Femur (tissue), 1 donor: ENCODE measurements at regions not wholly inside any gene's neighbourhood (a gene's known extent, or its start where the extent isn't known, plus 50 kb on each side); places are given as distances from the start of the nearest gene placed in this dataset.
"Not testable (repeated sequence)": the region's sequence is repeated elsewhere in the genome, so short reads cannot be mapped to it uniquely, and the experiment has no call there.

Experiments used
- DNase-seq: peaks from one replicate; pipeline ENCODE4 v3.0.0-alpha.2; 2017

DNA sequence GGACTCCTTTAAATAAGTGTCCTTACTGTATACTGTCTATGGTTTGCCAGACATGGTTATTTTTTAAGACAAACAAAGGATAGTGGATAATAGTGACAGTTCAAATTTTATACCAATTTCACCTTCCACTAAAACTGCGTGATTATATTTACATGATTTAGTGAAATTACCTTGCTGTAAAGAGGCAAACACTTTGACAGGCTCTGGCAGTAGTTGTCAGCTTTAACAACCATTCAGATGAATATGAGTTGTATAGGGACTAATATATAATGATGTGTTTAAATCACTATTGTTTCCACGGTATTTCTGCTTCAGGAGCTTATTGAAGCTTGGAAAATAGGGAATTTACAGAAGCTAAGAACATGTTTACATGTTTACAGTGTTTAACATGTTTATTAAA lies 1364.0 kb downstream of the FSCB start:
- no peak for DNase-seq

DNA sequence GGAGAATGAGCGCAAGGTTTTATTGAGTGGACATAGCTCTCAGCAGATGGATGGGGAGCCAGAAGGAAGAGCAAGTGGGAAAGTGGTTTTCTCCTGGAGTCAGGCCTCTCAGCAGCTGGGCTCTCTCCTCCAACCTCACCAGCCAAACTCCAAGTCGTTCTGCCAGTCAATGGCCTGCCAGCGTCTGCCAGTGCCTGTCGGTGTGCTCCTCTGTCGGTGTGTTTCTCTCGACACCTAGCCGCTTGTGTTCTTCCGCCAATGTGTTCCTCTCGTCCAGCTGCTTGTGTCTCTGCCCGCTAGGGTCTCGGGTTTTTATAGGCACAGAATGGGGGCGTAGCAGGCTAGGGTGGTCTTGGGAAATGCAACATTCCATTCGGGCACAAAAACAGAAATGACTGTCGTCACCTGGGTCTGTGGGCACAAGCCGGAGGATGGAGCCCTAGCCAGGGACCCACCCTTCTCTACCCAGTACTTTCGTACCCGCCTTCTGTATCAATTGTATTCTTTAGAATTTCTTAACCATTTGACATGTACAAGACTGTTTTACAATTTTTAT lies 1365.4 kb downstream of the FSCB start:
- no peak for DNase-seq

DNA sequence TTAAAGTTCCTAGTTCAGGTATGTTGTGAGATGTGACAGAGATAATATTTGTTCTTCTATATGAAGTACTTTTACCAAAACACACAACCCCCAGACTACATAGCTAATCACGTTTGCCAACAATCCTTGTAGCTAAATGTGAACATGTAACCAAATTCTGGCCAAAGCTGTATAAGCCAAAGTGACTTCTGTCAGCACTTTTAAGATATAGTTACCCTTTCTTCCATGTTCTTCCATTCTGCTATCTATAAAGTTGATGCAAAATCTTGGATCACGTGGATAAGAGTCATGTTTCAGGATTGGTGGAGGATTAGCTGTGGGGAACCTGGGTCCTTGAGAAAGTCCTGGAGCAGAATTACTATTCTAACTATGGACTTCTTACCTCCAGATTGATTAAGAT lies 1366.6 kb downstream of the FSCB start:
- no peak for DNase-seq

DNA sequence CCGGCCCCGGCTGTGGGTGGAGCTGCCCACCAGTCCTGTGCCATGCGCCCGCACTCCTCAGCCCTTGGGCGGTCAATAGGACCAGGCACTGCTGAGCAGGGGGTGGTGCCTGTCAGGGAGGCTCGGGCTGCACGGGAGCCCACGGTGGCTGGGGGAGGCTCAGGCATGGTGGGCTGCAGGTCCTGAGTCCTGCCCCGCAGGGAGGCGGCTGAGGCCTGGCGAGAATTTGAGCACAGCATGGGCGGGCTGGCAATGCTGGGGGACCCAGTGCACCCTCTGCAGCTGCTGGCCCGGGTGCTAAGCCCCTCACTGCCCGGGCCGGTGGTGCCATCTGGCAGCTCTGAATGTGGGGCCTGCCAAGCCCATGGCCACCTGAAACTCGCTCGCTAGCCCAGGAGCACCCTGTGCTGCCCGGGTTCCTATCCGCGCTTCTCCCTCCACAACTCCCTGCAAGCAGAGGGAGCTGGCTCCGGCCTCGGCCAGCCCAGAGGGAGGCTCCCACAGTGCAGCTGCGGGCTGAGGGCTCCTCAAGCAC lies 1371.1 kb downstream of the FSCB start:
- no peak for DNase-seq

DNA sequence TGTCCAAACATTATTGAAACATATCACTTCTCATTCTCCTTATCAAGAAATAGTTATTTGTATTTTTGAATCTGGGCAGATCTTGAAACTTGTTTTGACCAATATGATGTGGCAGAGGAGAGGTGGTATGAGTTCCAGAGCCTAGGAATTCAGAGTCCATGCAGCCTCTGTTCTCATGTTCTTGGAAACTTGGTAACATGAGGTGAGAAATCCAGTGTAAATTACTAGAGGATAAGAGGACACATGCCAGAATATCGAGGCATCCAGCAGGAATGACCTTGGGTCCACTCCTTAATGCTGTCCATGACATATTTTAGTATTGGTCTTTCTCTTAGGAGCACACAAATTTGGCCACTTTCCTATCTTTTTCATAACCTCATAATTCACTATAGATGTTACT lies 1374.6 kb downstream of the FSCB start:
- no peak for DNase-seq

DNA sequence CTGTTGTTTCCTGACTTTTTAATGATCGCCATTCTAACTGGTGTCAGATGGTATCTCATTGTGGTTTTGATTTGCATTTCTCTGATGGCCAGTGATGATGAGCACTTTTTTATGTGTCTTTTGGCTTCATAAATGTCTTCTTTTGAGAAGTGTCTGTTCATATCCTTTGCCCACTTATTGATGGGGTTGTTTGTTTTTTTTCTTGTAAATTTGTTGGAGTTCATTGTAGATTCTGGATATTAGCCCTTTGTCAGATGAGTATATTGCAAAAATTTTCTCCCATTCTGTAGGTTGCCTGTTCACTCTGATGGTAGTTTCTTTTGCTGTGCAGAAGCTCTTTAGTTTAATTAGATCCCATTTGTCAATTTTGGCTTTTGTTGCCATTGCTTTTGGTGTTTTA lies 1378.7 kb downstream of the FSCB start:
- not testable (repeated sequence) for DNase-seq

DNA sequence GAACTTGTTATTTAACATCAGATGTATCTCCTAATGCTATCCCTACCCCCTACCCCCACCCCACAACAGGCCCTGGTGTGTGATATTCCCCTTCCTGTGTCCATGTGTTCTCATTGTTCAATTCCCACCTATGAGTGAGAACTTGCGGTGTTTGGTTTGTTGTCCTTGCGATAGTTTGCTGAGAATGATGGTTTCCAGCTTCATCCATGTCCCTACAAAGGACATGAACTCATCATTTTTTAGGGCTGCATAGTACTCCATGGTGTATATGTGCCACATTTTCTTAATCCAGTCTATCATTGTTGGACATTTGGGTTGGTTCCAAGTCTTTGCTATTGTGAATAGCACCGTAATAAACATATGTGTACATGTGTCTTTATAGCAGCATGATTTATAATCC lies 1379.2 kb downstream of the FSCB start:
- not testable (repeated sequence) for DNase-seq

DNA sequence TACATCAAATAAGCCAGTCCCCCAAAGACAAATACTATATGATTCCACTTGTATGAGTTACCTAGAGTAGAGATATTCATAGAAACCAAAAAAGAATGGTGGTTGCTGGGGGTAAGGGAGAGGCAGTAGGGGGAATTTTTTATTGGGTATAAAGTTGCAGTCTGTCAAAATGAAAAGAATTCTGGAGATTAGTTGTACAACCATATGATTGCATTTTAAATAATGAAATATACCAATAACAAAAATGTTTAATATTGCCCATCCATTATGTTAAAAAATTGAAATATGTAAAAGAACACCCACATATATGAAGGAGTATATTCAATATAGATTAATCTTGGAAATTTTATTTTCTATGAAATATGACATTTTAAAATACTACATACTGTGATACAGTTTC lies 1383.5 kb downstream of the FSCB start:
- DNase-seq, result no peak

DNA sequence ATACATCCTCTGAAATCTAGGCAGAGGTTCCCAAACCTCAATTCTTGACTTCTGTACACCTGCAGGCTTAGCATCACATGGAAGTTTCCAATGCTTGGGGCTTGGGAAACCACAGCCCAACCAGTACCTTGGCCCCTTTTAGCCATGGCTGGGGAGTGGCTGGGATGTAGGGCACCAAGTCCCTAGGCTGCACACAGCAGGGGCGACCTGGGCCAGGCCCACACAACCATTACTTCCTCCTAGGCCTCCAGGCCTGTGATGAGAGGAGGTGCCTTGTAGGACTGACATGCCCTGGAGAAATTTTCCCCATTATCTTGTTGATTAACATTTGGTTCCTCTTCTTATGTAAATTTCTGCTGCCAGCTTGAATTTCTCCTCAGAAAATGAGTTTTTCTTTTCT lies 1387.4 kb downstream of the FSCB start:
- DNase-seq, result no peak

DNA sequence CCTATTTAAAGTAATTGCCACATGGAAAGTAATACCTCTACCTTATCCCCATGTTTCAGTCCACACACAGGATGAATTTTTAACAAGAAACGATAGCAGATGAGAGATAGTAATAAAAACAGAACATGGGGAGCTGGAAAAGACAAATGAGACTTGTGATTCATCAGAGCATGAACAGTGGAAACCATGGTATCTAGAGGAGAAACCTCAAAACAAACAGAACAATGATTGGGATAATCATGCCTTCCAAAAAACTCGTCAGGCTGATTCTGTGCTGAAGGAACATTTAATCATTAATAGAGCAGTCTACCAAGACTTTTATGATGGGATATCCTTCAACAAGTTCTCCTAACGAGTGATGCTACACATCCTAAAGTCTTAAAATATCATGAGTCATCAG lies 1390.7 kb downstream of the FSCB start:
- DNase-seq, result no peak

DNA sequence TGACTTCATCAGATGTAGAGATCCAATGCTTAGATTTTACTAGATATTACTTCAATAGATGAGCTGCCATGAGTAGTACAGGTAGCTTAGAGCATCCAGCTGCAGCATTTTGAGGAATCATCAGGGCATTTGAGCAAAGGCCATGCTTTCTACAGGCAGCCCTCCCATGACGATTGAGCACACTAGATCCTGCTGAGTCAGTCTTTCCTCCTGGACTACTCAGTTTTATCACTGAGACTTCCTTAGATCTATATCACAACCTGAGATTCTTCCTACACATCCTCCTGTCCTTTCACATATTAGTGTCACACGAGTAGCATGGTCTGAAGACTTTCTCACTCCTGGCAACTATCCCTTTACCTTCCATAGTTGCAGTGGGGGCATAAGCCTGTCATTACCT lies 1401.8 kb downstream of the FSCB start:
- no peak for DNase-seq

DNA sequence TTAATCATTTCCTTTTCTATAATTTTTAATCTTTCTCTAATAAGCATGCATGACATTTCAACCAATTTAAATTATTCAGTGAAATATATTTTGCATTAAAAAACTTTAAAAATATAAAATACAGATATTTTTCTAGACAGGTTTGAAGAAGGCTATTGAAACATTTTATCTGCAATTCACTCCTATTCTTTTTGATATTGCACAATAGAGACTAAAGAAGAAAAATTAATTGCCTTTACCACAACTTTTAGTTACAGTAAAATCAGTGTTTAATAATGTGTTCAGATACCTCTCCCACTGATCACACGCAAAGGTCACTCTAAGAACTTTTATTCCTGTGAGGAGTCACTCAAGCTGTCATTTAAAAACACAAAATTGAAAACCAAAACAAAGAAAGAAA lies 1416.7 kb downstream of the FSCB start:
- DNase-seq, result no peak

DNA sequence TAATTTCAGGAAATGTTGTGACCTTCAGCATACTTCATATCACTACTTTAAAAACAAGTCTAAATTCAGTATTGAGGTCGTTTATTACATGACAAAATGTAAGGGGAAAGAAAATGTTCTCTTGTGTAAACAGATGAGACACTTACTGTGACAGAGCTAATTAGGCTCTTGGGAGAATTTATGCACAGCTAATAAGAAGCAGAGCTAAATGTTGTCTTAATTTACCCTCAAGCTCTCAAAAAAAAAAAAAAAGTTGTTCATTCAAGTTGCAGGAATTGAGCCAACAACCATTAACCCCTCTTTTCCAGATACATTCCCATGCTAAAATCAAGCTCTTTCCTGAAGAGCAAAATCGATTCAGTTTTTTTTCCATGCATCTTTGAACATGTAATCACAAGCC lies 1419.4 kb downstream of the FSCB start:
- no peak for DNase-seq

DNA sequence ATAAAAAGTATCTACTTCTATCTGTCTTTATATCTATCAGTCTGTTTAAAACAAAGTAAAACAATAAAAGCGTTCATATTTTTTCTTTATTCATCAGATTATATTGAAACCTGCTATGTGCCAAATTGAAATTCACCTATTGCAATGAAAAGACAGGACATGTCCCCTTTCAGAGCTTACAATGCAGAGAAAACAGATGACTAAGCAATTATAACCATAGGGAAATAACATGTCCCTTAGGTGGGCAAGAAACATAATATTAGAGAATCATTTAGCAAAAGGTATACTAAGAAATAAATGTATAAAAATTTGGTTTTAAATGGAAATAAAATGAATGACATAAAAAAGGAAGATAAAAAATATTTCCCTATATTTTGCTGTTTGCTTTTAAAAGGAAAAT lies 1421.3 kb downstream of the FSCB start:
- no peak for DNase-seq

DNA sequence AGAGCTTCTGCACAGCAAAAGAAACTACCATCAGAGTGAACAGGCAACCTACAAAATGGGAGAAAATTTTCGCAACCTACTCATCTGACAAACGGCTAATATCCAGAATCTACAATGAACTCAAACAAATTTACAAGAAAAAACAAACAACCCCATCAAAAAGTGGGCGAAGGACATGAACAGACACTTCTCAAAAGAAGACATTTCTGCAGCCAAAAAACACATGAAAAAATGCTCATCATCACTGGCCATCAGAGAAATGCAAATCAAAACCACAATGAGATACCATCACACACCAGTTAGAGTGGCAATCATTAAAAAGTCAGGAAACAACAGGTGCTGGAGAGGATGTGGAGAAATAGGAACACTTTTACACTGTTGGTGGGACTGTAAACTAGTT lies 1439.7 kb downstream of the FSCB start:
- DNase-seq, result not testable (repeated sequence)

DNA sequence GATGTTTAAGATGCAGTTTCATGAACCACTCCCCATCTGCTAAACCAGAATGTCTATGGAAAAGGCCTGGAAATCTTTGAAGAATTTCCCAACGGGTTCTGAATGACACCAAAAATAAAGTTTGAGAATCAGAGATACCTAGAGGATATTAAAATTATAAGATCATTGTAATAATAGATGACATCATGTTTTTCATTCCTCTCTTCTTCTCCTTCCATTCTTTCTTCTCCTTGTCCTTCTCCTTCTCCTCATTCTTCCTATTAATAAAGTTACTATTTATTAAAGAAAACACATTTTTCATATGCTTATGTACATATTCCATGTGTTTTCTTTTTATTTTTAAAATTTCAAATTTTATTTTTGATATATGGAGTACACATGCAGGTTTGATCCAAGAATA lies 1449.4 kb downstream of the LRFN5 start:
- no peak for DNase-seq

DNA sequence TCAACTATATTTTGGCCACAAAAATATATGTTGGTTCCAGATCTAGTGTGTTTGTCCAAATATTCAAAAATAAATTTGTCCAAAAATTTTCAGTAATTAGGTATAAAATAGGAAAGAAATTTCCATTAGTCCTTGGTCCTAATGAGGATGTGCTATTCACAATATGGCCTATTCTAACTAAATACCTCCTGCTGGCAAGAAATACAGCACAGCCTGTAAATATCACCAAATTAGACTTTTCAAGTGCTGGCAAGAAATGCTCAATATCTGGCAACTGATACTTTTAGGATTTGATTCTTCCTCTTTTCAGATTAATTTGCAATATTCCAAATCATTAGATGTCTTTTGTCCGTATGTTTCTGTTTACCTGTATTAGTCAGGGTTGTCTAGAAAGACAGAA lies 1446.2 kb downstream of the LRFN5 start:
- no peak for DNase-seq

DNA sequence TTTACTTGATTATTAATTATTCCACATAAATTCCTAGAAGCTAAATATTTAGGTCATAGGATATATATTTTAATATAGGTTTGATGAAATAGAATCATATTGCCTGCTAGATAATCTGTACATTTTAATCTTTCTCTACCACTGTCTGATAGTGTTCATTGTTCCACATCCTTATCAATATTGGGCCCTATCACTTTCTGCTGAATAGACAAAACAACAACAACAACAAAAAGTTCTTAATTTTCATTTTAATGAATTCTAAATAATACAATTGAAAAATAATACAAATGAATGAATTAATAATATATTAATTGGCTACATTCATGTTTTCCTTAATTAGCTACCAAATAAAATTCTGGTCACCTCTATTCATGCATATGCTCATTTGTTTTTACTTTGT lies 1437.2 kb downstream of the LRFN5 start:
- no peak for DNase-seq

DNA sequence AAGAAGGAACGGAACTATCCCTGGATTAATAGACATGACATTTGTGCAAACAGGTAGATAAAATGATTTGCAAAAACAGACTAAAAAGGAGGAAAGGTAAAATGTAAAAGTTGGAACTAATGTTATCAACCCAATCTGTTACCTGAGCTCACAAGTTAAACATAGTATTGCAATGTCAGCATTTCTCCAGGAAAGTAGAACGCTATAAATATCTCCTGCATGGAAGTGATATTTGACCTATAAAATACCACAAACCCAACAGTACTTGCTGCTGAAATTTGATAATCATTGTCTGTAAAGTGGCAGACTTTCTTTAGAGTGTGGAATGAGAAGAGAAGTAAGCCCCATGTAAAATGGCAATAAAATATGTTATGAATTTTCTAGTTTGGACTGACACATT lies 1435.7 kb downstream of the LRFN5 start:
- DNase-seq, result no peak

DNA sequence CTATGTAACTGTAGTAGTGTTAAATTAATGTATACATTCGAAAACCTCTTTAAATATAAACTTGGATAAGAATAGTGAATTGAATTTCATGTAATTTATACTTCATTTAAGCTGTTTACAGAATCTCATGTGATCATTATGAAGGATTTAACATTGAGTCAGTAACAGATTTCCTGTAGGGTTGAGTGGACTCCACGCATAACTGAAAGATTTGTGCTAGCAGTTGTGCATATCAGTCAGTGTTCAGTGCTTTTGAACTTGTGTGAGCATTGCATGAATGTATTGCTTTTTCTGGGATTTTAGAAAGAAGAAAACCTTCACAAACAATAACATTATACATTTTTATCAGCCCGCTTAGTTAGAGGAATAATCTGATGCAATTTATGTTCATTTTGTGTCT lies 1435.3 kb downstream of the LRFN5 start:
- no peak for DNase-seq

DNA sequence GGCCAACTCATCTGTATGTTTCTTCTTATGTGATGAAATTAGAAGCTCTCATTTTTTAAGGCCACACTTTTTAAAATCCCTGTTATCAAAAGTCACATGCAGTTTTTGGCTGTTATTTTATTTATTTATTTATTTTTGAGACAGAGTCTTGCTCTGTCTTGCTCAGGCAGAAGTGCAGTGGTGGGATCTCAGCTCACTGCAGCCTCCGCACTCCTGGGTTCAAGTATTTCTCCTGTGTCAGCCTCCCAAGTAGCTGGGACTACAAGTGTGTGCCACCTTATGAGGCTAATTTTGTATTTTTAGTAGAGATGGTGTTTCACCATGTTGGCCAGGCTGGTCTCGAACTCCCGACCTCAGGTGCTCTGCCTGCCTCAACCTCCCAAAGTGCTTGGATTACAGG lies 1434.5 kb downstream of the LRFN5 start:
- no peak for DNase-seq

DNA sequence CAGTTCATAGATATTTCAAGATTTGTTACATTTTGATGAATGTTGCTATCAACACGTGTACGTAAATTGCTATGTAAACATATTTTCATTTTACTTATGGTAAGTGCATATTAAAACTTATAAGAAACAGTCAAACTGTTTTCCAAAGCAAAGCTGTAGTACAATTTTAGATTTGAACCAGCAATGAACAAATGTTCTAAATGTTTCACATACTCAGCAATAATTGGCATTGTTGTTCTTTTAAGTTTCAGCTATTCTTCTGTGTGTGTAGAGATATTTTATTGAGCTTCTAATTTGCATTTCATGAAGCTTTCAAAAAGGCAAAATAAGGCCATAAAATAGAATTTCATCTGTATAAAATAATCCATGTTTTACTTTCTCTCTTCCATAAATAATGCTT lies 1433.2 kb downstream of the LRFN5 start:
- DNase-seq, result no peak

DNA sequence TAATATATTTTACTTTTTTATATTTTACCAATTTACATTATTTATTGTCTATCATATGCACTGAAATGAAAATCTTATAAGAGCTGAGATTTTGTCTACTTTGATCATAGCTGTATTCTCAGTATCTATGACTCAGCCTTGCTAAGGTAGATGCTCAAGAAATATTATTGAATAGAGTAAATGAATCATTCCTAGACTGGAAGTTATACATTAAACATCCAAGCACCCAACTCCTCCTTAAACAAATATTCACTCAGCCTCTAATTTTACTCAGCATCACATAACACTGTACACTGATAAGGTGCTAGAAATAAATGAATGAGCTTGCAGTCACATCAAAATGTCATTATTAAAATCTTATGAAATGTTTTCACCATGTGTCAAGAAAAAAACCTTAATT lies 1424.9 kb downstream of the LRFN5 start:
- DNase-seq, result no peak

DNA sequence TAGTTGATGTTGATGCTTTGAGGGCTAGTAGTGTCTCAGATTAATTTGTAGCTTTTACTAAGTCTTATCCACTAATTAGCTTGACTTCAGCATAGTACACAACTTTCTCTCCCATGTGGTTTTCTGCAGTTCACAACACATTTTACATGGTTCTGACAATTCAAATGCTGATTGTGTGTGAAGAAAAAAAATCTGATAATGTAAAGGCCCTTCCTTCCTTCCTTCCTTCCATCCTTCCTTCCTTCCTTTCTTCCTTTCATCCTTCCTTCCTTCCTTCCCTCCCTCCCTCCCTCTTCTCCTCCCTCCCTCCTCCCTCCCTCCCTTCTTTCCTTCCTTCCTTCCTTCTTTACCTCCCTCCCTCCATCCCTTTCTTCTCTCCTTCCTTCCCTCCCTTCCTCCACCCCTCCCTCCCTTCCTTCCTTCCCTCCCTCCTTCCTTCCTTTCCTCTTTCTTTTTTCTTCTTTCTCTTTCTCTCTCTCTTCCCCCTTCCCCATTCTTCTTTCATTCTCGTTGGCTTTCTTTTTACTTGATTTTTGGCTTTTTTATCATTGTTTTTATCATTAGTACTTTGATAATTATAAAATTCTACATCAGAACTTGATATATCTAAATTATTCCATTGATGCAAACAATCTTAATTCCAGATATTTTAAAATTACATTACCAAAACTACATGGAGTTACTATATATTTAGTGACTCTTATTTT lies 1415.6 kb downstream of the LRFN5 start:
- no peak for DNase-seq

DNA sequence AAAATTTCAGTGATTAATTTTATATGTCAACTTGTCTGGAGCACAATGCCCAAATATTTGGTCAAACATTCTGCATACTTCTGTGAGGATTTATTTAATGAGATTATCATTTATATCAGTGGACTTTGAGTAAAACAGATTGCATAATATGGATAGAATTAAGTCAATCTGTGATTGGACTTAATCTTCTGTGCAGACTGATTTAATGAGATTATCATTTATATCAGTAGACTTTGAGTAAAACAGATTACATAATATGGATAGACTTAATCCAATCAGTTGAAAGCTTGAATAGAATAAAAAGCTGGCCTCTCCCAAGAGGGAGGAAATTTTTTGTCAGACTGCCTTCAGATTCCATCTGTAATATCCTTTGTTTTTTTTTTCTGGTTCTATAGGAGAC lies 1413.2 kb downstream of the LRFN5 start:
- no peak for DNase-seq
